Astrocyte (in vitro differentiated cells and primary cell): ENCODE measurements at regions not wholly inside any gene's neighbourhood (a gene's known extent, or its start where the extent isn't known, plus 50 kb on each side); places are given as distances from the start of the nearest gene placed in this dataset.

Experiments
- CTCF ChIP-seq: IDR thresholded peaks from 2 replicates; pipeline ENCODE4 v1.5.1; 2011; ENCODE audit warnings: low read depth, mild to moderate bottlenecking, inconsistent platforms, low read length, moderate library complexity; ENCODE audit not compliant: insufficient read depth
- EZH2 ChIP-seq: IDR thresholded peaks from 2 replicates; pipeline ENCODE4 v1.6.1; 2012; ENCODE audit warnings: mild to moderate bottlenecking, low read length, inconsistent platforms; ENCODE audit not compliant: insufficient read depth

- TF ChIP-seq CTCF (no peak), EZH2 (no peak)
These were observed 265.2 kb downstream of the CCDC85A start for GRCh38 chr2:56449002-56449431.
